ENCODE measurements at regions not wholly inside any gene's neighbourhood (a gene's known extent, or its start where the extent isn't known, plus 50 kb on each side); places are given as distances from the start of the nearest gene placed in this dataset.

DNA sequence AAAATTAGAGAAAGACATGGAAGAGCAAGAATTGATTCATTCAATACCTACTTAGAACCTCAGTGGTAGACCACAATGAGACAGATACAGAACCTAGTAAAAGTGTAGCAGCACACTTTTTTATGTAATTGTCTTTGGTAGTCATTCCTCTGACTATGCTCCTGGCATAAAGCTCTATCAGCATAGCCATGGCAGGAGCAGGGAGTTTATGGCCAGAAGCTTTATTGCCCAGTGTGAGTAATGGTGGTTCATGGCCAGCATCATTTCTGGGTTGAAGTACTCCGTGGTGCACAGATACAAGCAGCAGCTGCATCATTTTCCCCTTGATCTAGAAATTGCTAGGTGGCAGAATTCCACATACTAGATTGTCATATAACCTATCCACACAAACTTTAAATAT lies 352.6 kb downstream of the TBC1D4 start:
- Histone ChIP-seq H4K20me1 (ENCODE audit: control insufficient read depth, insufficient read depth) (no peaks in the 10 kb centered on the region), H3K9me3 (replicated peaks; ENCODE audit: control insufficient read depth, insufficient read depth, low read length) (no peaks in the 10 kb centered on the region), H3K36me3 (ENCODE audit: control insufficient read depth in 2 of 2, insufficient read depth in 2 of 2, low read length in 1 of 2) (no peaks in the 10 kb centered on the region), H3K4me3 (no peak overlapping the region), H3K79me2 (ENCODE audit: control insufficient read depth, insufficient read depth, low read length) (no peaks in the 10 kb centered on the region), H2AFZ (ENCODE audit: control insufficient read depth, low read depth, low read length) (no peak overlapping the region), H3K4me2 (ENCODE audit: control insufficient read depth, insufficient read depth) (no peak overlapping the region), H3K9ac (ENCODE audit: control insufficient read depth, insufficient read depth, low read length) (no peak overlapping the region), H3K27me3 (replicated peaks in 1 of 2; ENCODE audit: control insufficient read depth in 2 of 2, insufficient read depth in 2 of 2, low read length in 1 of 2) (no peaks in the 10 kb centered on the region), H3K27ac (ENCODE audit: control insufficient read depth, insufficient read depth) (no peak overlapping the region), H3K4me1 (ENCODE audit: control insufficient read depth, insufficient read depth, low read length) (no peaks in the 10 kb centered on the region)
- BruUV-seq (replicated peaks) = no TSS peak
- ChIA-PET CTCF (no interaction called here), SMC1A (ENCODE audit: uncharacterized antibody, unreplicated experiment) (no interaction called here), RAD21 (ENCODE audit: unreplicated experiment) (no interaction called here), POLR2A (no interaction called here)
- intact Hi-C loops (cut with micrococcal nuclease; ENCODE audit: unreplicated experiment) (no loop called here), in situ Hi-C loops (cut with MboI) (no loop called here)
- DNase-seq (ENCODE audit: low read depth, low spot score) = no peak
- TF ChIP-seq, protein P1, sequence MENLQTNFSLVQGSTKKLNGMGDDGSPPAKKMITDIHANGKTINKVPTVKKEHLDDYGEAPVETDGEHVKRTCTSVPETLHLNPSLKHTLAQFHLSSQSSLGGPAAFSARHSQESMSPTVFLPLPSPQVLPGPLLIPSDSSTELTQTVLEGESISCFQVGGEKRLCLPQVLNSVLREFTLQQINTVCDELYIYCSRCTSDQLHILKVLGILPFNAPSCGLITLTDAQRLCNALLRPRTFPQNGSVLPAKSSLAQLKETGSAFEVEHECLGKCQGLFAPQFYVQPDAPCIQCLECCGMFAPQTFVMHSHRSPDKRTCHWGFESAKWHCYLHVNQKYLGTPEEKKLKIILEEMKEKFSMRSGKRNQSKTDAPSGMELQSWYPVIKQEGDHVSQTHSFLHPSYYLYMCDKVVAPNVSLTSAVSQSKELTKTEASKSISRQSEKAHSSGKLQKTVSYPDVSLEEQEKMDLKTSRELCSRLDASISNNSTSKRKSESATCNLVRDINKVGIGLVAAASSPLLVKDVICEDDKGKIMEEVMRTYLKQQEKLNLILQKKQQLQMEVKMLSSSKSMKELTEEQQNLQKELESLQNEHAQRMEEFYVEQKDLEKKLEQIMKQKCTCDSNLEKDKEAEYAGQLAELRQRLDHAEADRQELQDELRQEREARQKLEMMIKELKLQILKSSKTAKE (IDR thresholded peaks at IDR 0.05; ENCODE audit: low read depth, poor library complexity, severe bottlenecking) = no peak
- TF ChIP-seq ESRRA (IDR thresholded peaks at IDR 0.05; ENCODE audit: low read length) = no peak
- no peak for TF ChIP-seq CREB1 (IDR thresholded peaks at IDR 0.05; ENCODE audit: low read depth)
- TF ChIP-seq CBX3 (IDR thresholded peaks at IDR 0.05; ENCODE audit: borderline replicate concordance, low read depth) = no peak
- no peak for TF ChIP-seq SUPT20H (IDR thresholded peaks at IDR 0.05; ENCODE audit: borderline replicate concordance, control insufficient read depth, low read depth, low read length)
- no peak for TF ChIP-seq EZH2 (IDR thresholded peaks at IDR 0.05; ENCODE audit: borderline replicate concordance, control insufficient read depth, low read depth, low read length)
- TF ChIP-seq ASH2L (IDR thresholded peaks at IDR 0.05; ENCODE audit: borderline replicate concordance, low read depth) = no peak
- no peak for TF ChIP-seq ATF7 (IDR thresholded peaks at IDR 0.05; ENCODE audit: low read depth)
- TF ChIP-seq SMAD5 (IDR thresholded peaks at IDR 0.05; ENCODE audit: low read depth) = no peak
- no peak for TF ChIP-seq FOXK2 (IDR thresholded peaks at IDR 0.05)
- TF ChIP-seq TCF12 (IDR thresholded peaks at IDR 0.05; ENCODE audit: low read depth, low read length) = no peak
- FAIRE-seq = no peak
- ATAC-seq = no peak
- 6% methylated on average over 1 of the region's 1 CpG for WGBS (ENCODE audit: insufficient coverage, insufficient replicate concordance, low lambda C conversion rate, missing lambda C conversion rate)
